ENCODE measurements at regions not wholly inside any gene's neighbourhood (a gene's known extent, or its start where the extent isn't known, plus 50 kb on each side); places are given as distances from the start of the nearest gene placed in this dataset.

- Histone ChIP-seq H3K4me2 (ENCODE audit: low read length) (peak overlapping the region; percentile 25; the same call in 1 of the 2 replicates), H3K9me3 (ENCODE audit: control insufficient read depth in 1 of 2, insufficient read depth in 1 of 2, low read depth in 1 of 2, low read length in 2 of 2) (peaks cover 0 to 4% of the 10 kb centered on the region in 2 experiments; a peak in 2 of 4 replicates), H3K9ac (ENCODE audit: low read length) (no peak overlapping the region), H3K4me1 (ENCODE audit: control insufficient read depth in 1 of 2, insufficient read depth in 2 of 2, low read length in 2 of 2) (peaks cover 0 to 22% of the 10 kb centered on the region in 2 experiments; a peak in 2 of 4 replicates), H3K4me3 (replicated peaks in 1 of 2; ENCODE audit: low read depth in 1 of 2, low read length in 2 of 2) (no peak overlapping the region), H3K27ac (ENCODE audit: low read depth, low read length) (no peak overlapping the region), H3K27me3 (ENCODE audit: insufficient read depth, low read length) (no peaks in the 10 kb centered on the region), H2AFZ (ENCODE audit: low read depth, low read length, poor library complexity, severe bottlenecking) (no peak overlapping the region), H4K20me1 (ENCODE audit: insufficient read depth) (no peaks in the 10 kb centered on the region), H3K9me2 (ENCODE audit: insufficient read depth) (no peaks in the 10 kb centered on the region), H3K79me2 (ENCODE audit: insufficient read depth, low read length) (no peaks in the 10 kb centered on the region), H3K36me3 (ENCODE audit: control insufficient read depth in 1 of 2, insufficient read depth in 2 of 2, low read length in 2 of 2) (no peaks in the 10 kb centered on the region)
- DNase-seq (ENCODE audit: low read depth, low spot score) (no peak), ATAC-seq (peak; percentile 49; the same call in 1 of the 2 replicates)
- no TSS peak for BruUV-seq (replicated peaks)
- POLR2A ChIA-PET = no interaction called here
- RAD21 ChIA-PET (ENCODE audit: low non-redundant PET in 1 of 2, low total read pairs in 2 of 2, uncharacterized antibody in 2 of 2, unreplicated experiment in 2 of 2) = no interaction called here
- CTCF ChIA-PET = interaction anchor here (2.9 kb wide), 1 partner anchor 11 kb away, joined by 8 read pairs; no protein-coding TSS in a partner anchor
- TF ChIP-seq ATF3 (IDR thresholded peaks at IDR 0.05) = no peak
- TF ChIP-seq ZFX (IDR thresholded peaks at IDR 0.05) = no peak
- no peak for TF ChIP-seq EZH2phosphoT487 (IDR thresholded peaks at IDR 0.05; ENCODE audit: borderline replicate concordance)
- TF ChIP-seq TCF7L2 (IDR thresholded peaks at IDR 0.05; ENCODE audit: borderline replicate concordance, extremely low read depth, insufficient read depth, insufficient read length) = no peak
- TF ChIP-seq CBX3 (IDR thresholded peaks at IDR 0.05; ENCODE audit: low read depth) = no peak
- TF ChIP-seq JUND (IDR thresholded peaks at IDR 0.05) = peak; percentile 36; the same call in 1 of the 2 replicates
- peak; percentile 58; the same call in 1 of the 2 replicates for TF ChIP-seq FOSL1 (IDR thresholded peaks at IDR 0.05; ENCODE audit: low read depth)
- no peak for TF ChIP-seq SIN3A (IDR thresholded peaks at IDR 0.05; ENCODE audit: low read depth)
- no peak for TF ChIP-seq ELF1 (IDR thresholded peaks at IDR 0.05; ENCODE audit: borderline replicate concordance, low read depth)
- no peak for TF ChIP-seq EGR1 (IDR thresholded peaks at IDR 0.05; ENCODE audit: low read depth)
- intact Hi-C loops (cut with micrococcal nuclease) = no loop called here
These were observed 281.3 kb downstream of the BMP7 start for GRCh38 chr20:56985066-56985685.

GRCh38 chr20:56986476-56986875, 280.0 kb downstream of the BMP7 start:
- Histone ChIP-seq H3K36me3 (ENCODE audit: control insufficient read depth in 1 of 2, insufficient read depth in 2 of 2, low read length in 2 of 2) (no peaks in the 10 kb centered on the region), H4K20me1 (ENCODE audit: insufficient read depth) (no peaks in the 10 kb centered on the region), H3K9me2 (ENCODE audit: insufficient read depth) (no peaks in the 10 kb centered on the region), H3K27me3 (ENCODE audit: insufficient read depth, low read length) (no peaks in the 10 kb centered on the region), H2AFZ (ENCODE audit: low read depth, low read length, poor library complexity, severe bottlenecking) (no peak overlapping the region), H3K9ac (ENCODE audit: low read length) (no peak overlapping the region), H3K4me1 (ENCODE audit: control insufficient read depth in 1 of 2, insufficient read depth in 2 of 2, low read length in 2 of 2) (peaks cover 0 to 22% of the 10 kb centered on the region in 2 experiments; a peak in 2 of 4 replicates), H3K79me2 (ENCODE audit: insufficient read depth, low read length) (no peaks in the 10 kb centered on the region), H3K4me2 (ENCODE audit: low read length) (no peak overlapping the region), H3K9me3 (ENCODE audit: control insufficient read depth in 1 of 2, insufficient read depth in 1 of 2, low read depth in 1 of 2, low read length in 2 of 2) (peaks cover 0 to 4% of the 10 kb centered on the region in 2 experiments; a peak in 2 of 4 replicates), H3K4me3 (replicated peaks in 1 of 2; ENCODE audit: low read depth in 1 of 2, low read length in 2 of 2) (no peak overlapping the region), H3K27ac (ENCODE audit: low read depth, low read length) (no peak overlapping the region)
- DNase-seq (ENCODE audit: low read depth, low spot score) = no peak
- POLR2A ChIA-PET = no interaction called here
- RAD21 ChIA-PET (ENCODE audit: low non-redundant PET in 1 of 2, low total read pairs in 2 of 2, uncharacterized antibody in 2 of 2, unreplicated experiment in 2 of 2) = no interaction called here
- CTCF ChIA-PET = interaction anchor here (0.6 to 2.9 kb wide), 2 partner anchors 9 to 12 kb away, joined by 3 to 8 read pairs; no protein-coding TSS in a partner anchor
- no peak for ATAC-seq
- intact Hi-C loops (cut with micrococcal nuclease) = no loop called here
- BruUV-seq (replicated peaks) = no TSS peak
- no peak for TF ChIP-seq CTCF (IDR thresholded peaks at IDR 0.05 in 2 of 3, conservative IDR thresholded peaks at IDR 0.05 in 1 of 3; ENCODE audit: borderline replicate concordance in 1 of 3, insufficient read depth in 1 of 3, low read depth in 2 of 3, low read length in 2 of 3)
- no peak for TF ChIP-seq CBX3 (IDR thresholded peaks at IDR 0.05; ENCODE audit: low read depth)
- TF ChIP-seq ATF3 (IDR thresholded peaks at IDR 0.05) = no peak
- no peak for TF ChIP-seq JUND (IDR thresholded peaks at IDR 0.05)
- TF ChIP-seq FOSL1 (IDR thresholded peaks at IDR 0.05; ENCODE audit: low read depth) = no peak
- no peak for TF ChIP-seq TCF7L2 (IDR thresholded peaks at IDR 0.05; ENCODE audit: borderline replicate concordance, extremely low read depth, insufficient read depth, insufficient read length)
- TF ChIP-seq REST (IDR thresholded peaks at IDR 0.05; ENCODE audit: low read depth) = no peak
